ENCODE measurements at regions not wholly inside any gene's neighbourhood (a gene's known extent, or its start where the extent isn't known, plus 50 kb on each side); places are given as distances from the start of the nearest gene placed in this dataset.

DNA sequence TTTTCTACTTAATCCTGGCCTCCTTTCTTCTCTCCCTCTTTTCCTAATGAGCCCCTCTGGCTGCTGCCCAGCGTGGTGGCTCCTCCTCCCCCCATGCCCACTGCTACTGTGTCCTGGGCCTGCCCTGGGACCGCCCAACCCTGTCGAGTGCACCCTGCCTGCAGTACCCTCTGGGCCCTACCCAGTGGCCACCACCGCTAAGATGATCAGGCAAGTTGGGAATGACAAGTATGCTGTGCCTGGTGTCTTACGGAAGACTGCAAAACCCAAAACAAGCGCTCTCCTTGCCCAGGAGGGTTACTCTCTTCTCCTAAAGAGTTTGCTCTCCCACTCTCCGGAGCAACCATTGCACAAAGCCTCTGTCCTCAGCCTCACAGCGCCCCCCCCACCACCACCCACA is 273.7 kb downstream of the SYK start:
- no peaks in the 10 kb centered on the region for H3K9me3 ChIP-seq (ENCODE audit: insufficient read depth in 2 of 2, low read depth in 1 of 2, low read length in 1 of 2)
- H3K4me1 ChIP-seq (replicated peaks in 1 of 4; ENCODE audit: control insufficient read depth in 3 of 4, insufficient read depth in 4 of 4, low read length in 3 of 4) = peaks cover 0 to 5% (median 0%) of the 10 kb centered on the region in 4 experiments; a peak in 3 of 7 replicates
- no peaks in the 10 kb centered on the region for H3K36me3 ChIP-seq (ENCODE audit: control insufficient read depth in 2 of 4, insufficient read depth in 4 of 4, low read length in 3 of 4)
- no peak overlapping the region for H3K56ac ChIP-seq (replicated peaks; ENCODE audit: insufficient read length, low read depth, low read length)
- no peak overlapping the region for H4K5ac ChIP-seq (ENCODE audit: insufficient read length, low read depth, low read length)
- no peak overlapping the region for H2BK15ac ChIP-seq (ENCODE audit: low read length)
- no peaks in the 10 kb centered on the region; the same call in 1 of the 2 replicates for H3K79me1 ChIP-seq (ENCODE audit: low read depth, low read length)
- H2BK120ac ChIP-seq (replicated peaks; ENCODE audit: low read depth, low read length) = no peak overlapping the region
- TF ChIP-seq CTBP2 (IDR thresholded peaks at IDR 0.05; ENCODE audit: borderline replicate concordance, insufficient read depth, insufficient read length, low read length) (no peak), SAP30 (IDR thresholded peaks at IDR 0.05; ENCODE audit: insufficient read depth, insufficient replicate concordance, low read length) (no peak), ATF3 (IDR thresholded peaks at IDR 0.05; ENCODE audit: insufficient read depth, low read depth, low read length) (no peak), TEAD4 (IDR thresholded peaks at IDR 0.05; ENCODE audit: low read depth, low read length) (no peak), YY1 (IDR thresholded peaks at IDR 0.05; ENCODE audit: low read depth, low read length) (no peak), SUZ12 (IDR thresholded peaks at IDR 0.05; ENCODE audit: low read length) (no peak), RNF2 (IDR thresholded peaks at IDR 0.05; ENCODE audit: borderline replicate concordance, low read depth, low read length, missing control alignments, poor library complexity, severe bottlenecking) (no peak), SP2 (IDR thresholded peaks at IDR 0.05; ENCODE audit: low read length) (no peak)
- DNase-seq (ENCODE audit: low read depth in 1 of 2, low spot score in 2 of 2) (peak in 1 of 2 experiments; percentile 41), FAIRE-seq (no peak)
- no peak overlapping the region for H3K23ac ChIP-seq (ENCODE audit: insufficient read length)
- no peaks in the 10 kb centered on the region for H3K23me2 ChIP-seq (ENCODE audit: low read depth, low read length)
- POLR2A ChIA-PET (ENCODE audit: partially characterized antibody) = no interaction called here
- H3K27me3 ChIP-seq (replicated peaks in 1 of 4; ENCODE audit: control insufficient read depth in 3 of 4, extremely low read depth in 1 of 4, insufficient read depth in 3 of 4, low read length in 3 of 4) = no peaks in the 10 kb centered on the region
- no peak overlapping the region for H3K4me3 ChIP-seq (ENCODE audit: extremely low read depth in 1 of 4, insufficient read depth in 2 of 4, low read depth in 3 of 4, low read length in 4 of 4)
- H2AFZ ChIP-seq (ENCODE audit: low read length) = no peak overlapping the region
- no peak overlapping the region for H2BK20ac ChIP-seq (ENCODE audit: low read length)
- H2BK5ac ChIP-seq (ENCODE audit: low read depth, low read length) = no peak overlapping the region; the same call in 1 of the 2 replicates
- H3K4me2 ChIP-seq (ENCODE audit: insufficient read depth in 1 of 2, low read depth in 2 of 2, low read length in 2 of 2) = no peak overlapping the region
- H4K8ac ChIP-seq (ENCODE audit: extremely low read depth, insufficient read depth, low read length) = no peak overlapping the region
- H3K9ac ChIP-seq (replicated peaks in 1 of 4; ENCODE audit: extremely low read depth in 1 of 4, low read depth in 3 of 4, low read length in 3 of 4) = no peak overlapping the region
- no peaks in the 10 kb centered on the region for H4K20me1 ChIP-seq (replicated peaks in 1 of 2; ENCODE audit: control insufficient read depth in 1 of 2, insufficient read depth in 2 of 2, low read length in 2 of 2)
- no peak overlapping the region for H2AK5ac ChIP-seq (ENCODE audit: low read depth, low read length)
- no peak overlapping the region for H3K4ac ChIP-seq (replicated peaks; ENCODE audit: insufficient read length, low read depth, low read length)
- H3K14ac ChIP-seq (ENCODE audit: insufficient read length) = no peak overlapping the region
- no peaks in the 10 kb centered on the region for H3K79me2 ChIP-seq (ENCODE audit: control insufficient read depth in 1 of 2, insufficient read depth in 2 of 2, low read length in 2 of 2)
- no peak overlapping the region for H2BK12ac ChIP-seq (ENCODE audit: low read depth, low read length)
- peak overlapping the region; percentile 48; the same call in 1 of the 2 replicates for H3K18ac ChIP-seq (ENCODE audit: extremely low read depth, low read length)
- H3K27ac ChIP-seq (ENCODE audit: low read depth, low read length) = no peak overlapping the region
- no peak overlapping the region for H4K91ac ChIP-seq (replicated peaks; ENCODE audit: insufficient read length, low read length)
- WGBS, 2 experiments (ENCODE audit: extremely low coverage in 1 of 2, insufficient coverage in 1 of 2, insufficient read length in 1 of 2, insufficient replicate concordance in 2 of 2, low coverage in 1 of 2, low lambda C conversion rate in 2 of 2, missing lambda C conversion rate in 1 of 2) = 91% methylated on average over 7 of the region's 8 CpGs; no CpG with 5 or more reads in 1 of the 2 experiments
- CTCF ChIA-PET (ENCODE audit: partially characterized antibody) = no interaction called here
